ENCODE measurements at regions not wholly inside any gene's neighbourhood (a gene's known extent, or its start where the extent isn't known, plus 50 kb on each side); places are given as distances from the start of the nearest gene placed in this dataset.
"Not testable (repeated sequence)": the region's sequence is repeated elsewhere in the genome, so short reads cannot be mapped to it uniquely, and the experiment has no call there.

DNA sequence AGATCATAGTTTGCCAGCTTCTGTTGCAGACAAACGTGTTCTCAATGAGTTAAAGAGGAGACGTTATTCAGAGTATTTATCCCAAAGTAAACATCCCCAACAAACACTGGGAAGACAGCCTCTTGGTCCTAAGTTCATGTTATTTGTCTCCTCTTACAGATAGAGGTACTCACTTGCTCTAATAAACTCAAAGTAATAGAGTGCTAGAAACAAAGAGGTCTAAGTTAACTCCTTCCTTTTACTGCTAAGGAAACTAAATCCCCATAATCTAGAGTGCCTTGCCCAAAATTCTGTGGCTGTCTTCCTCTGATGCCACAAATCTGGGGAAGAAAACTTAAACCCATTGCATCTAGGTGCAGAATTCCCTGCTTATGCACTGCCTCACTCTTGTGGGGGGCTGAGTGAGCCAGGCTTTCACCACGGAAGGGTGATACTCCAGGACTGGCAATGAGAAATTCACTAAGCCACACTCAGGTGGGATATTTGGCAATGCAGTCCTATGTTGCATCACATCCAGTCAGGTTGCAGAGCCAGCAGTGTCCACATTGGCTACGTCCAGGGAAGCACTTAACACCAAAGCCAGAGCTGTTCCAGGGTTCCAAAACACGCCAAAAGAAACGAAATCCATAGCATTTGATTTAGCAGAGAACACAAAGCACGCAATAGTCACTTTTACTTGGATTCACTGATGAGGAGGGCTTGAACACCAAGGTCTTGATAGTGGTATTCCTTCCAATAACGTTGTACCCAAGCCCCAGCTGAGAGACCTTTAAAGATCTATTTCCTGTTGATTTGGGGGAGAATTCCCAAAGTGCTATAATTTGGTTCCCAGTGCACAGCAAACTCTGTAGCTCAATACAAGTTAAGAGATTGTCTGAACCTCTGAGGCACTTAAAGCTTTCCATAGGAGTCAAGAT is 81.0 kb upstream of the FOXQ1 start:
- DNase-seq (ENCODE audit: low spot score) = no peak

DNA sequence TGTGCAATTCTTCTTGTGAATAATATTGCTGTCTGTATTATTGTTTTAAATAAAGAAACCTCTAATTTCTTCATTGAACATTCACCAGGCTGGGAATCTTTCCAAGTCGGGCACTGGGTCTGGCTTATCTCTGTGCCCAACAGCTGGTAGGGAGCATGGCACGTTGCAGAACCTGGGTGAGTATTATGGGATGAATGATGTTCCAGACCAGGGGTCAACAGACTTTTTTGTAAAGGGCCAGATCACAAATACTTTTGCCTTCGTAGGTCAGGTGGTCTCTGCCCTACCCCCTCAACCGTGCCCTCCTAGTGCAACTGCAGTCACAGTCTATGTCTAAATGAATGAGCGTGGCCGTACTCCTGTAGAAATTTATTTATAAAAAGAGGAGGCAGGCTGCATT is 81.6 kb upstream of the FOXQ1 start:
- DNase-seq (ENCODE audit: low spot score) = no peak

DNA sequence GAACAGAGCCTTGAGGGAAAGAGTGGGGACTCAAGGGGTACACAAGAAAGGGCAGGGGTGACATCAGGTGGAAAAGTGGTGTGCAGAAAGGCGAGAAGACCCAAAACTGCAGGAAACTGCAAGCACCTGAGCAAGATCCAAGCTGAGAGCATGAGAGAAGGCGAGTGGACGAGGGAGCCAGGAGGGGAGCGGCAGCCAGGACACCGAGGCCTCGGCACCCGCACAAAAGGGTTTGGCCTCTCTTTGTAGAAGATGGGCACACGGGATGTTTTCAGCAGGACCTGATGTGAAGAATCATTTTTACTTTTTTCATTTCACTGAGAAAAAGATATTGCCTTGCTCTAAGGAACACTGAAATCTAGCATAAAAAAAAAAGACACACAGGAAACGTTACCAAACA is 82.1 kb upstream of the FOXQ1 start:
- no peak for DNase-seq (ENCODE audit: low spot score)

DNA sequence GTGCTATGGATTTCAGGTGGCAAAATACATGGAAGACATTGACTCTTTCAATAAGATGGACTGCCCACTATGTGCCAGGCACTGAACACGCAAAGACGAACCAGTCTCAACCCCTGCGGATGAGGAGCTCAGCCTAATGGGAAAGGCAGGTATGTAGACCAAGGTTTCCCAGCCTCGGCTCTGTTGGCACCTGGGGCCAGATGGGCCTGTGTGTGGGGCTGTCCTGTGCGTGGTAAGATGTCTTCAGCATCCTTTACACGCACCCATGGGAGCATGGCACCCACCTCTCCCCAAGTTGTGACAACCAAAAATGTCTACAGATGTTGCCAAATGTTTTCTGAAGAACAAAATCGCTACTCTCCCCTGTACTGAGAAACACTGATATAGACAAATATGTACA is 82.6 kb upstream of the FOXQ1 start:
- DNase-seq (ENCODE audit: low spot score) = no peak

DNA sequence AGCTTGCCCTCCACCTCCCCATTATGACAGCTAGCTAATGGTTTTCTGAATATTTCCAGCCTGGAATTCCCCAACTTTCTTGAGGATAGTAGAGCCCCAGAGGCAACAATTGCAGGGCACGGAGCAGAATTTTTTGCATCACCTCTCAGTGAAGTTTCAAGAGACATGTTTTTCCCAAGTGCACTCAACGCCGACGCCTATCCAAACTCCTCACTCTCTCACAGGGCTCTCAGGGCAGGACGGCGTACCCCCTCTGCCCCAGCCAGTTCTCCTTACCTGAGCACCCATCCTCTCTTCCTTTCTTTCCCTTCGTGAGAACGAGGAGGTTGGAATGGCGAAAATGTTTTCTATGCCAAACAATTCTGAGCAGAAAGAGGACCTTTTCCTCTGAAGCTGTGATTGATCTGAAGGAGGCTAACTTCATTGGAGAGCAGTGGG is 83.1 kb upstream of the FOXQ1 start:
- DNase-seq (ENCODE audit: low spot score) = no peak

DNA sequence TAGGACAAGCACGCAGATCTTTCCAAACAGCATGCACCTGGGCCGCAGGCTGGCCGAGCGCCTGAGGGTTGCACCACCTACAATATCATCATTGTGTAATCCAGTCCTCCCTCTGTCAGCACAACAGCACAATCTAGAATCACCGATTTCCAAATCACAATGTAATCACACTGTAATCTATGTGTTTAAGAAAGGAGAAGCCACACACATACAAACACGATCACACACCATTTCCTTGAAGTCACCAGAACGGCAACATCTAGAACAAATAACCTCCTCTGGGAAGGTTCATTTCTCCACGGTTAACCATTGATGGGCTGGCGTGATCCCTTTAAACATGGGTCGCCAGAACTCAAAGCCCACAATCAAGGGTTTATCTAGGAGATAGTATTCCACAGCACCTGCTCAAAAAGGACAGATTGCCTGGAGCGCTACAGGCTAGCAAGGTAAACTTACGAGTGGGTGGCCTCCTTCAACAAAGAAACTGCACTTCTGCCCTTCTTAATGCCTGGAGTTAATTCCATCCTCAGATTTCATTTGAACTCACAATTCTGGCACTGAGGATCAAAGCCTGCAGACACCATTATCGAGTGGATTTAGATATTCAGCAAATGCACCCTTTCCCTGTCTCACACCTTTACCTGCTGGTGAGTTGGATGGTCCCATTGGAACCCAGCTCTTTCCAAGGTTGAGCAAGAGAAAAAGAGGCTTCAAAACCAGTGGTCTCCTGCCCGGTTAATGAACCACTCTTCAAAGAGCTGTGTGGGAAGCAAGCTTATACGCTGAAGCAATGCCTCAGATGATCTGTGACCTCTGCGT is 83.8 kb upstream of the FOXQ1 start:
- no peak for DNase-seq (ENCODE audit: low spot score)

DNA sequence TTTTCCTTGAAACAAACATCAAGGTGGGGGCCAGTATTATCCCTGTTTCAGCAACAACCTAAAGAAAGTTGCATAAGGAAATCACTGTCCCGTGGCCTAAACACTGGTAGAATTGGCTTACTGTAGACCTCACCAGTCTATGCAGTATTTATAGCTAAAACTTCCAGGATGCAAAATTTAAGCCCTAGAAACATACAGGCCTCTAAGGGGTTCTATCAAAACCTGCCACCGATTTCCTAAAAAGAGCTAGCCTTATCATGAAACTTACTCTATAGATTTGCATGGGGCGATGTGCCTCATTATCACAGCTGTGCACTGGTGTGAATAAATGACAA is 84.3 kb upstream of the FOXQ1 start:
- DNase-seq (ENCODE audit: low spot score) = no peak

DNA sequence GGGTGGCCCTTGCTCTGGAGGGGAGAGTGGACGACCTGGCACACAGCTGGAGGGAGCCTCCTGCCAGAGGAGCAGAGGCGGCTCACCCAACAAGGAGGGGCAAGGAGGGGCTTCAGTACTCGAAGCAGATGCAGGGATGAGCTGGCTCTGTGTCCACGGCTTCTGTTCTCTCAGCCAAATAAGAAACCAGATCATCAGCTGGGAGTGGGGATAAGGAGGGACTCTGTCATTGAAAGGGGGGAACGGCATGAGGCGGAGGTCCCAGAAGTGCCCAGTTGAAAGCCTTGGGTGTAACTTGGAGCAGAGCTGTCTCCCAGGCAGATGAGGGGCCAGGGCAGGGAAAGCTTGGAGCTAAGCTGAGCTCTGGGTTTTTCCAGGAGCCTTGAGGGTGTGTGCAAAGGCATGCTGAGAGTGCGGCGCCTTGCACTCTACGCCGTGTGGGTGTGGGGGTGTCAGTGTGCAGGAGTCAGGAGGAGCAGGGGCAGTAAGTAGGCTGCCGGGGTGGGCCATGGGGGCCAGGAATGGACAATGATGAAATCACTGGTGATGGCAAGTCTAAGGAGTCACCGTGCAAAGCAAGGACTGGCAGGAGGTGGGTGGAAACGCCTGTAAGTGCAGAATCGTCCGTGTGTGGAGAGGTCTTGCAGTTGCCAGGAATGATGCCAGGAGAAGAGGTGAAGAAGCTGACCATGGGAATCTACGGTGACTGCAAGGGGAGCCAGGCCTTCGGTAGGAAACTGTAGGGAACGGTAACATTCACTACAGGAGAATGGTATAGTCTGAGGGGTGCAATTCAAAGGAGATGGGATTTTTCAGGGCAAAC is 85.4 kb upstream of the FOXQ1 start:
- no peak for DNase-seq (ENCODE audit: low spot score)

DNA sequence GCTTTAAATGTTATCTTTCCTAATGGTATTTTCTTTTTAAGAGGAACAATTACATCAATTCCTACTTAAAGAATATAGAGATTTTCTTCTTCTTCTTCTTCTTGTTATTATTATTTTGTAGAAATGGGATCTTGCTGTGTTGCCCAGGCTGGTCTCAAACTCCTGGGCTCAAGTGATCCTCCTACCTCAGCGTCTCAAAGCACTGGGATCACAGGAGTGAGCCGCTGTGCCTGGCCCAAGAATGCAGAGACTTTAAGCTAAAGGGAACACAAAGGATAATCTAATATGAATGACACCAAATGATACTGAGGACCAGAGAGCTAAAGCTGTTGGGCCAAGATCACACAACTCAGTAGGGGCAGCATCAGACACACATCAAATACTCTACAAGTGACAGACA is 87.4 kb upstream of the FOXQ1 start:
- no peak for DNase-seq (ENCODE audit: low spot score)

DNA sequence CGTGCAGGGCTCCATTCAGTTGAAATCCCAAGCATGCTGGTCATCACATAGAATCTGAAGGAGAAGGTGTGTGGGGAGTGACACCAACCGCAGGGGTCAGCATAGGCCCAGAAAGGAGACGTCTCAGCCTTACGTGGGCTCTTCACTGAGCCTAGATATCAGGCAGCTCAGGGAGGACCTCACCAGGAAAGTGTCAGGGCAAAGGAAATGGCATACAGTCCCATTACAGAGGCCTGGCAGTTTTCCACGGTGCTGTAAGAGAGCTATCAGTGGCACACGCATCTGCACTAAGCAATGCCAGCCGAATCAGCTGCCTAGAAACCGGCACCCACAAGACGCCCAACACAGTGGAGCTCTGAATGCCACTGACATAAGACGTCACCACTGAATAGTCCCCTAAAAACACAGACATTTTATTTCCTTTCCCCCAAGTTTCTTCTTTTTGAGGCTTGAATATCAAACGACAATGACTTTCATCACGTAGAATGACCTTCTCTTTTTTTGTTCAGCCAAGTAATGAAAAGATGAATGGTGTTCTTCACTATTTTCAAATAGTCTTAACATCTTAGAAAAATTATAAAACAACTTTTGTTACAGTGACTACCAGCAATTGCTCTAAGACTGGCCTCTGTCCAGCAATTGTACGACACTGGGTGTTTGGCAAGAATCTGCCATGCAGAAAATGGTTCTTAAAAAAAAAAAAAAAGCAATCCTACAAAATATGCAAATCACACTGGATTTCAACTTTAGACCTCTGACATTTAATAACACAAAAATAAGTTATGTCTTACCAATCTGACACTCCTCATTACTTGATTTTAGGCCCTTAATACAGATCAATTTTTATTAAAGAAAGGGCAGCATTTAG is 88.9 kb upstream of the FOXQ1 start:
- DNase-seq (ENCODE audit: low spot score) = no peak

DNA sequence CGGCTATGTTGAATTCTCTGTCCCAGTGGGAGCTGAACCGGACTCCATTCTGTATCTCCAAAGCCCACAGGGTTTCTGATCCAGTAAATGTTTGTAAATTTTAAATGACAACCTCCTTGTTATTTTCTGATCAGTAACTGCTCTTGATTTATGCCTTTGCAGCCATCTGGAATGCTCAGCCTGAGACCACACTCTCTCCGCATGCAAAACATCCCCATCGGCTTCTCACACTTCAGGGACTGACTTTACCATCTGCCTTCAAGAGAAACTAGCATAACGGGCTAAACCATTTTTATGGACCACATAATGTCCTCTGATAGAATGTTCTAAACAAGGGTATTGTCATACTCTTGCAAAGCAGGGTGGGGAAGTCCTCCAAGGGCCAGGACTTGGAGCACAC is 94.5 kb upstream of the FOXQ1 start:
- DNase-seq (ENCODE audit: low spot score) = no peak

DNA sequence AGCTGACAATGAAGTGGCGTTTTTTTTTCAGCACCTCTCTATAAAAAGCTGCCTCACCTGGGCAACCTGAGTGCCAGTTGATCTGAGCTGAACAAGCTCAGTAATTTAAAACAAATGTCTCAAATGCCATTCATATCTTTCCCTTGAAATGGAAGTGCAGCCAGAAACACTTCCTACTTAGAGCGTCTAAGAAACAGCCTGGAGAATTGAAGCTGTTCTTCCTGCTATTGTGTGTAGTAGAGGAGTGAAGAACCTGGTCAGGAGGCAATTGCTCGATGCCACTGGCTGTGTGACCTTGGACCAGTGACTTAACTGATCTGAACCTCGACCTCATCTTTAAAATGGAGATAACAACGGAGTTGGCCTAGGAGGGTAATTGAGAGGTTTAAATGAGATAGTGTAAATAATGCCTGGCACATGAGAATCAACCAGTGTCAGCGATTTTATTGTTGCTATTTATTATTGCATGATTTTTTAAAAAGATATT is 95.4 kb upstream of the FOXQ1 start:
- DNase-seq (ENCODE audit: low spot score) = no peak

DNA sequence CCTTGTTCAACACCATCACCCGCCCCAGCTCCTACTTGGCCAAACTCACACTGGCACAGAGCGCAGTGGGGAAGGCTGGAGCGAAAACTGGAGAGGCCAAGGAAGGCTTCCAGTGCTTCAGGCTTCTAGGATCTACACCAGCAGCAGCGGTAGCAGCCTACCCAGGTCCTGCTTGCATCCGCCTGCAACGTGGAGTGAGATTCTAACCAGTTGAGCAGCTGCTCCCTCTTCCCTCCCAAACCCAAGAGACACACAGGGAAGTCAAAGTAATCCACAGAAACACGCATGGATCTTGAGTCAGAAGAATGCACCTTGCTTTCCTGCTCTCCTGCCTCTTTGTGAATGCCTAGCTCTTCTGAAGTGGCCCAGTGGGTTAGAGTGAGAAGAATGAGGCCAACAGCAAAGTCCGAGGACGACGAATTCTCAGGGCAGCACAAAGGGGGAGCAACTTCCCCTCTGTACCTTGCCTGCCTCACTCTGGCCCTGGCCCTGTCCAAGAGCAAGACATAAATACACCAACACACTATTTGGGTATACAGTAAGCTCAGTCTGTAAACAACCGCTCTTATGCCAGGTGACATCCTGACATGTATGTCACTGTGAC is 95.9 kb upstream of the FOXQ1 start:
- DNase-seq (ENCODE audit: low spot score) = no peak

DNA sequence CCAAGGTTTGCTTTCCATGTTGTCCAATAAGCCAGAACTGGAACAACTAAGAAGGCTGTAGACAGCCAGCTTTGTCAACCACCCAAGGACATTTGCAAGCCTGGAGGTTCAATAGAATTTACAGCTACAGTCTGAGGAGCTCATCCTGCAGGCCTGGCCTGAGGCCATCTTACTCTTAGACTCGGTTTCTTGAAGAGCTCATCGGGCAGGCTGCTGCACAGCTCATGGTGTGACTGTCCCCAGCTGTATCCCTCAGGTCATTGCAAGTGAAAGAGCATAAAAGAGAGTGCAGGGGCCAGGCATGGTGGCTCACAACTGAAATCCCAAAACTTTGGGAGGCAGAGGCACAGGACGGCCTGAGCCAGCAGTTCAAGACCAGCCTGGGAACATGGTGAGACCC is 96.9 kb upstream of the FOXQ1 start:
- no peak for DNase-seq (ENCODE audit: low spot score)

DNA sequence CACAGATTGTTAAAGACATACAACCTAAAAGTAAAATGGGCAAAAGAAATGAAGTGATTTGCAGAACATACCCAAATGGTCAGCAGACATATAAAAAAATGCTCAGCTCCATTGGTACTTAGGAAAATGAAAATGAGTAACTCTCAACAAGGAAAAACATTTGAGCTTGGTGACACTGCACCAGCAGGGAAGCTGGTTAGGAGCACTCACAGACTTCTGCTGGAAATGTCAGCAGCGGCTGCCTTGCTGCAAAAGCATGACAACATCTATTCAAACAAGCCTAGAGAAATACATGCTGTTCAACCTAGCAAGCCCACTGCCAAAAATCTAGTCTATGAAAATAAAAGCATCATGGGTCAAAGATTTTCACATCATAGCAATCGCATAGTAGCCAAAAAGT is 99.0 kb upstream of the FOXQ1 start:
- no peak for DNase-seq (ENCODE audit: low spot score)

DNA sequence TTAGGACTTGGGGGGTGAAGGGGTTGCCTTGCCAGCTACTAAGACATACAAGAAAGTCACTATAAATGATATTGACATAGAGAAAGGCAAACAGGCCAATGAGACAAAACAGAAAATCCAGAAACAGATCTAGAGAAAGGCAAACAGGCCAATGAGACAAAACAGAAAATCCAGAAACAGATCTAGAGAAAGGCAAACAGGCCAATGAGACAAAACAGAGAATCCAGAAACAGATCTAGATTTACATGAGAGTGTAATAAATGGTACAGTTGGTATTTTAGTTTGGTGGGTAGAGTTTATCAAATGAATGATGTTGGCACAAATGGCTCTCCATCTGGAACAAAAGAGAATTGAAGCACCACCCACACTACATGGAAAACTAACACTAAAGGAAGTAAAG is 99.8 kb upstream of the FOXQ1 start:
- DNase-seq (ENCODE audit: low spot score) = not testable (repeated sequence)

DNA sequence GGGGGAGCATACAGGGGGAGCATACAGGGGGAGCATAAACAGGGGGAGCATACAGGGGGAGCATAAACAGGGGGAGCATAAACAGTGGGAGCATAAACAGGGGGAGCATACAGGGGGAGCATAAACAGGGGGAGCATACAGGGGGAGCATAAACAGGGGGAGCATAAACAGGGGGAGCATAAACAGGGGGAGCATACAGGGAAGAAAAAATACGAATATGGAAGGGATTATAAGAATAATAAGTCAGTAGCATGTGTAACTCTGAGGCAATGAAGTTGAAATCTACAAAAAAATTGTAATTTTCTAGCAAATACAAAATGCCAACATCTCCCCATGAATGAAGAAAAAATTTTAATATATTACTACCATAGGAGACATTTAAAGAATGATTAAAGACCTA is 101.3 kb upstream of the FOXQ1 start:
- not testable (repeated sequence) for DNase-seq (ENCODE audit: low spot score)

DNA sequence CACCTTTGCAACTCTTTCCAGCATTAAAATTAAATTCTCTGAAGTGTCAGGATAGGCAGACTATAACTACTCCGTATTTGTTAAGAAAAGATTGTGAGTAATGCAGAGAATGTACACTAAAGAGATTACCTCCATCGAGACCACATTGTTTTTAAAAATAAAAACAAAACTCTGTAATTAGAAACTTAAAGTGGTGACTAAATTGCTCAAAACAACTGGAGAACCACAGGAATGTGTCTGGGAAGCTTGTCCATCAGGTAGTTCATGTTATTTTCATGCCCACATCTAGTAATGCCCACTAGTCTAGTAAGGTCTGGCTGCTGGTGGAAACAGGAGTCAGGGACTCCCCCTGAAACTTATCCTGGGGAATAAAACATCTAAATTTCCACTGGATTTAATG is 103.0 kb upstream of the FOXQ1 start:
- DNase-seq (ENCODE audit: low spot score) = no peak

DNA sequence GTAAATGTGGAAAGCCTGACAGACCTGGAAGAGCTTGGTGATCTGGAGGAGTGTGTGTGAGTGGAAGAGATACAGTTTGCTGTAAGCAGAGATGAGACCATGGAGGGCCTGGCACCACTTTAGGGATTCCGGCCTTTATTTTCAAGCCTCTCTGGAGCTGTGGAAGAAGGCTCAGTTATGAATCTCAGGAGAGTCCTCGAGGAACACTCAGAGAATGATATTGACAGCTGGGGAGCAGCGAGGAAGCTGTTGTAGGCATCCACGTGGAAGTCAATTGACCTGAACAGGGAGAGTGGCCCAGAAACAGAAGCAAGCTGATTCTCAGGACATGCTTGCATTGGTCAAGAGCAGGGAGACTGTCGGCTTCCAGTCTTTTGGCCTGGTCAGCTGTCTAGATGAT is 108.4 kb upstream of the FOXQ1 start:
- DNase-seq (ENCODE audit: low spot score) = no peak

DNA sequence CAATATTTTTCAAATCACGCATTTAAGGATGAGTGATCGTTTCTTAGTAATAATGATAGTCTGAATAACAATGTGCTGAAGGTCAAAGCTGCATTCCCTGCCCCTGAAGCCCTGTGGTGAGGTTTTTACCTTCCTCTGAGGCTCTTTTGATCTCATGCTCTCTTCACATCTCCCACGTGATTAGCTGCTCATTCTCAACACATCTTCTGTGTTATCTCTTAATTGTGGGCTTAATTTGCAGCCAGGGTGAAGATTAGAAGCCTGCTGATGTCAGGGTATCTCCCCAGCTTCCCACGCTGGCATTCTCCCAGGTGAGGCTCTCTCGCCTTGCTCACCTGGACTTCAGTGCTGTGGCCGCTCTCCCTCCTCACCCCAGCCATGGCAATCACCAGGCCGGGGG is 109.7 kb upstream of the FOXQ1 start:
- no peak for DNase-seq (ENCODE audit: low spot score)
